Lower leg skin (tissue), 4 donors: ENCODE measurements at regions not wholly inside any gene's neighbourhood (a gene's known extent, or its start where the extent isn't known, plus 50 kb on each side); places are given as distances from the start of the nearest gene placed in this dataset.

Source experiments
- DNase-seq, 2 donors: peaks; one replicate each; pipeline ENCODE4 v3.0.0-alpha.2; 2019; ENCODE audit warnings: low spot score in 2 of 2
- H3K4me3 ChIP-seq: fragments of 200-600 bp; sonication (generic); 2 replicates; pipeline ENCODE4 v1.5.1; 2017; ENCODE audit warnings: mild to moderate bottlenecking, low read depth; ENCODE audit not compliant: poor library complexity, severe bottlenecking
- CTCF ChIP-seq, 3 donors: fragments of 450-650 bp; IDR thresholded peaks; one replicate each; pipeline ENCODE4 v1.5.1; 2016; ENCODE audit warnings: antibody characterized with exemption in 3 of 3, mild to moderate bottlenecking in 3 of 3, moderate library complexity in 2 of 3
- POLR2A ChIP-seq, 2 donors: fragments of 450-650 bp; IDR thresholded peaks; one replicate each; pipeline ENCODE4 v1.6.1; 2016 to 2017; ENCODE audit warnings: antibody characterized with exemption in 2 of 2, mild to moderate bottlenecking in 1 of 2, moderate library complexity in 1 of 2
- WGBS, 2 donors: methylation state at CpG; one replicate each; pipeline ENCODE4 v1.1.5; 2018; 5-methylcytosine and 5-hydroxymethylcytosine counted together
- intact Hi-C: fragments of 100-400 bp; cut with DNase I; formaldehyde crosslinking; loops from one replicate; pipeline ENCODE4 v1.15.0; 2023; ENCODE audit warnings: low total_unique reads

GRCh38 chr5:168052686-168053085 lies 238.8 kb upstream of the WWC1 start:
- intact Hi-C loops, result no loop called here
- no peak for TF ChIP-seq POLR2A (IDR thresholded peaks at IDR 0.05)
- TF ChIP-seq CTCF (IDR thresholded peaks at IDR 0.05), result no peak
- no peak overlapping the region for H3K4me3 ChIP-seq
- WGBS, 2 donors, result 51 to 55% methylated on average over 4 of the region's 4 CpGs
- DNase-seq, result no peak

GRCh38 chr5:168054091-168054490 lies 237.4 kb upstream of the WWC1 start:
- TF ChIP-seq POLR2A (IDR thresholded peaks at IDR 0.05) (no peak), CTCF (IDR thresholded peaks at IDR 0.05) (no peak)
- WGBS, 2 donors, result 88 to 90% methylated on average over 2 of the region's 2 CpGs
- no peak for DNase-seq

GRCh38 chr5:168055141-168055683 lies 236.2 kb upstream of the WWC1 start:
- H3K4me3 ChIP-seq, result no peak overlapping the region
- no peak for TF ChIP-seq CTCF (IDR thresholded peaks at IDR 0.05)
- TF ChIP-seq POLR2A (IDR thresholded peaks at IDR 0.05), result no peak
- DNase-seq, result no peak
- WGBS, 2 donors, result 76% methylated on average over 3 of the region's 3 CpGs
- intact Hi-C loops, result no loop called here

More at GRCh38 chr5:168054091-168054490, 237.4 kb upstream of the WWC1 start:
- intact Hi-C loops, result no loop called here
- H3K4me3 ChIP-seq, result no peak overlapping the region

GRCh38 chr5:168055961-168056360 lies 235.5 kb upstream of the WWC1 start:
- intact Hi-C loops, result no loop called here
- DNase-seq, result no peak
- 35 to 70% methylated on average over 1 of the region's 1 CpG for WGBS, 2 donors
- H3K4me3 ChIP-seq, result no peak overlapping the region
- no peak for TF ChIP-seq POLR2A (IDR thresholded peaks at IDR 0.05)
- TF ChIP-seq CTCF (IDR thresholded peaks at IDR 0.05), result no peak

- 91 to 96% methylated on average over 1 of the region's 1 CpG for WGBS, 2 donors
- H3K4me3 ChIP-seq, result no peak overlapping the region
- DNase-seq, result no peak
- intact Hi-C loops, result no loop called here
- TF ChIP-seq POLR2A (IDR thresholded peaks at IDR 0.05) (no peak), CTCF (IDR thresholded peaks at IDR 0.05) (no peak)
Observed at GRCh38 chr5:168056499-168057182, 234.8 kb upstream of the WWC1 start.

GRCh38 chr5:168057905-168058304 lies 233.5 kb upstream of the WWC1 start:
- H3K4me3 ChIP-seq, result no peak overlapping the region
- no peak for DNase-seq
- intact Hi-C loops, result no loop called here
- 76 to 89% methylated on average over 7 of the region's 7 CpGs for WGBS, 2 donors
- TF ChIP-seq POLR2A (IDR thresholded peaks at IDR 0.05) (no peak), CTCF (IDR thresholded peaks at IDR 0.05) (no peak)
